Aorta (tissue), 5 donors: ENCODE measurements at regions not wholly inside any gene's neighbourhood (a gene's known extent, or its start where the extent isn't known, plus 50 kb on each side); places are given as distances from the start of the nearest gene placed in this dataset.

Source experiments
- ATAC-seq: fragments of 200-7000 bp; cut with Tn5 transposase; one replicate; pipeline ENCODE4 v1.9.1; 2022; ENCODE audit warnings: moderate library complexity; ENCODE audit not compliant: low FRiP score
- DNase-seq, 2 donors: peaks; one replicate each; pipeline ENCODE4 v3.0.0-alpha.2; 2020
- H3K27ac ChIP-seq, 2 donors: one replicate each; pipeline ENCODE4 v1.5.1; 2013; ENCODE audit warnings: low read length in 2 of 2, mild to moderate bottlenecking in 2 of 2, moderate library complexity in 2 of 2, control low read depth in 1 of 2, inconsistent platforms in 1 of 2, low read depth in 1 of 2
- H3K27me3 ChIP-seq, 2 donors: one replicate each; pipeline ENCODE4 v1.6.1; 2013; ENCODE audit warnings: control low read depth in 1 of 2, low read length in 1 of 2, mild to moderate bottlenecking in 1 of 2, moderate library complexity in 1 of 2; ENCODE audit not compliant: insufficient read depth in 2 of 2, control insufficient read depth in 1 of 2
- H3K36me3 ChIP-seq, 2 donors: one replicate each; pipeline ENCODE4 v1.6.1; 2013; ENCODE audit warnings: control low read depth in 1 of 2, low read length in 1 of 2, mild to moderate bottlenecking in 1 of 2; ENCODE audit not compliant: insufficient read depth in 2 of 2, control insufficient read depth in 1 of 2
- H3K4me1 ChIP-seq, 2 donors: one replicate each; pipeline ENCODE4 v1.6.1; 2013; ENCODE audit warnings: low read length in 2 of 2, control low read depth in 1 of 2, mild to moderate bottlenecking in 1 of 2, moderate library complexity in 1 of 2; ENCODE audit not compliant: insufficient read depth in 2 of 2, control insufficient read depth in 1 of 2
- H3K4me3 ChIP-seq, 2 donors: one replicate each; pipeline ENCODE4 v1.5.1; 2013; ENCODE audit warnings: low read length in 2 of 2, control low read depth in 1 of 2, mild to moderate bottlenecking in 1 of 2
- H3K9me3 ChIP-seq: one replicate; pipeline ENCODE4 v1.6.1; 2013; ENCODE audit warnings: mild to moderate bottlenecking, low read length; ENCODE audit not compliant: control insufficient read depth
- WGBS, 2 donors: extraction: QIAGEN DNeasy Blood & Tissue Kit; methylation state at CpG; one replicate each; pipeline ENCODE4 v1.1.7; 2013; 5-methylcytosine and 5-hydroxymethylcytosine counted together
- intact Hi-C, 2 donors: fragments of 100-400 bp; cut with DNase I; formaldehyde crosslinking; loops; one replicate each; pipeline versions ENCODE4 v1.14.2 to v1.15.0; 2022
- donor health status: healthy with polysubstance abuse.
- donor health status: Bipolar disorder and iron deficiency.
- donor health status: DM: no; HTN: no; CAD: no.
- donor health status: DM: no; HTN: no; CAD: no.
- donor health status: DM: yes; HTN: yes; CAD: no.

DNA sequence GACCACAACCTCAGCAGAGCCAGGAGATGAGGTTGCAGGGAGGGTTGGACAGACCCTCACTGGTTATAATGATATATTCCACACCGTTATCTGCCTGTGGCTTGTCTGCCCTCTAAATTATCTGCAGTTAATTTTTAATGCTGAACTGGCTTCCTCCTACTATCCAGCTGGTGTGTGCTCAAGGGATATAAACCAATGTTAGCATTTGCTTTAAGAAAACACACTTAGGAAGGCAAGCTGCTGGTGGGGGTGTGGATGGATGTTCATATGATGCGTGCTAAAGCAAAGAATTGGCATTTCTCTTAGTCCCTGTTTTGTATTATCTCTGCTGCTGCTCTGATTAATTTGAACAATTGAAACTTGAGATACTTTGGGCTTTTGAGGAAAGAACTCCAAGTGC, 132.2 kb upstream of the NPVF start:
- intact Hi-C loops: no loop called here
- DNase-seq (no peak), ATAC-seq (no peak)
- no peak overlapping the region for H3K27ac ChIP-seq
- H3K27me3 ChIP-seq: no peaks in the 10 kb centered on the region
- WGBS, 2 donors: 91 to 92% methylated on average over 2 of the region's 2 CpGs
- no peak overlapping the region for H3K4me3 ChIP-seq
- H3K4me1 ChIP-seq: no peaks in the 10 kb centered on the region
- no peaks in the 10 kb centered on the region for H3K36me3 ChIP-seq
- H3K9me3 ChIP-seq: peaks cover 1% of the 10 kb centered on the region

DNA sequence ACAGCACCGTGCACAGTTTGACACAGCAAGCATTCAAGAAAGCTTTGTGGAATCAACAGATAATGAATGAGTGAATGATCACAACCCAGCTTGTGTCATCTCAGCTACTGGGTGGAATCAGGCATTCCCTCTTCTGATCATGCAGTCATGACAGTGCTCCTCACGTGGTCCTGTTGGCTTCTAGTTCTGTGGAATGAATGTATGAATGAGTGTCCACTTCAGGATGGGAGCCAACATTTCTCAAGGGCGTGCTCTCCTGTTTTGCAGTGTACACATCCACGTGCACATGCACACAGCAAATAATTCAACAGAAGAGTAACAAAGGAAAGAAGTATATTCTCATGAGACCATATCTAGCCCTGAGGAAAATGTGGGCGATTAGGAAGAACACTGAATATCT, 133.1 kb upstream of the NPVF start:
- WGBS, 2 donors: 92 to 97% methylated on average over 5 of the region's 5 CpGs
- H3K36me3 ChIP-seq: no peaks in the 10 kb centered on the region
- DNase-seq (no peak), ATAC-seq (no peak)
- H3K27ac ChIP-seq: no peak overlapping the region
- intact Hi-C loops: no loop called here
- no peaks in the 10 kb centered on the region for H3K27me3 ChIP-seq
- H3K9me3 ChIP-seq: peaks cover 1% of the 10 kb centered on the region
- H3K4me3 ChIP-seq: no peak overlapping the region
- H3K4me1 ChIP-seq: no peaks in the 10 kb centered on the region

DNA sequence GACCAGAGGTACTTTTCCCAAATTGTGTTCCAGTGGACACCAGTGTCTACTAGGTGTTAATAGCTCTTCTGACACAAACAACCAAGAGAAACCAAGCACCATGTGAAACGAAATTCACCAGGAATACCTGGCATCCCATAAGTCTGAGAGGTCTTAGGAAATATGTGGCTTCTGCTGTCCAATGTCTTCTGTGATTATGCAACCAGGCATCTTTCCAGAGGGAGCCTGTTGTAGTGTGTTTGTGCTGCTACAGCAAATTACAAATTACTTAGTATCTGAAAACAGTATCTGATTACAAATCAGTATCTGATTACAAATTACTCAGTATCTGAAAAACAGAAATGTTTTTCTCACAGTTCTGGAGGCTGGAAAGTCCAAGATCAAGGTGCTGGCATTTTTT, 133.6 kb upstream of the NPVF start:
- WGBS, 2 donors: 62 to 76% methylated on average over 1 of the region's 1 CpG
- ATAC-seq (no peak), DNase-seq (no peak)
- H3K4me1 ChIP-seq: no peaks in the 10 kb centered on the region
- H3K36me3 ChIP-seq: no peaks in the 10 kb centered on the region
- intact Hi-C loops: no loop called here
- H3K4me3 ChIP-seq: no peak overlapping the region
- no peak overlapping the region for H3K27ac ChIP-seq
- H3K27me3 ChIP-seq: no peaks in the 10 kb centered on the region
- peaks cover 1% of the 10 kb centered on the region for H3K9me3 ChIP-seq

DNA sequence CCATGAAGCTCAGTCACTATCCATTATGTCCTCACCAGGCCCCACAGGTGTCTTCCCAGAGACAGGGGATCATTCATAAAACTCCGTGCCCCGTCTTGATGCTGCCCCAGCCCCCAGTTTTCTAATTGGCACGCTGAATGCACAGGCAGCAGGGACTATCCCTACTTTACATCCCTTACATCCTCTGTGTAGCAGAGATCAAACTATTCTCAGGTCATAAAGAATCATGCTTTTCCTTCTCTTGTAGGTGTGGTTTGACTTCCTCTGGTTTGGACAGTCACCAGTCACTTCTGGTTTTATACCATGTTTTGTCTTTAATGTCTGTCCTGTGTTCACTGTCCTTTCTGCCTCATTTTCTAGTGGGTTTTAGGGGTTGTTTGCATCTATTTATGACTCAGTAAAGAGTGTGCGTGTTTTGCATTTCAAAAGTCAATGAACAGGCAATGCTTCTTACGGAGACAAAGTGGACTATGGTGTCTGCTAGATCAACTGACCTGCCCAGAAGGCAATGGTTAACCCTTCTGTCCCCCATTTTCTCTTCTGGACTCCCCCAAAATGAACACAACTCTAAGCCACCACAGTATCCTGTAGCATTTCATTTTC, 140.4 kb upstream of the NPVF start:
- WGBS, 2 donors: 86 to 97% methylated on average over 5 of the region's 5 CpGs
- H3K4me1 ChIP-seq: peaks cover 0 to 5% of the 10 kb centered on the region in 2 donors
- H3K9me3 ChIP-seq: peaks cover 6% of the 10 kb centered on the region
- no peak for DNase-seq
- no peak overlapping the region for H3K27ac ChIP-seq
- no peaks in the 10 kb centered on the region for H3K27me3 ChIP-seq
- no peak for ATAC-seq
- intact Hi-C loops: no loop called here
- no peaks in the 10 kb centered on the region for H3K36me3 ChIP-seq
- no peak overlapping the region for H3K4me3 ChIP-seq

DNA sequence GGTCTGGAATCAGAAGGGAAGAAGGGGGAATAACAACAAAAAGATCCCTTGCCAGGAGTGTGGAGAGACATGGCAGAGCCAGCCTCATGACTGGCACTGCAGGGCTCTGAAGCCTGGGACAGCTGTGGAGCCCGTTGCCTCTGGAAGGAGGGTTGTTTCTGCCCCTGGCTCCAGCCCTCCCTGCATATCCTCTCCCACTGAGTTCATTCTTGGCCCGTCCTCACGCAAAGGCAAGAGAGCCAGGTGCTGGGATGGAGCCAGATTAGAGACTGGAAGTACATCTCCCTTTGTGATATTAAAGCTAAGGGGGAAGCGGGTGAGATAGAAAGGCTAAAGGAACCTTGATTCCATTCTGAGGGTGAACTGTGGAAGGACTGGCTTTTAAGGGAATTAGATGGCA, 141.5 kb upstream of the NPVF start:
- H3K36me3 ChIP-seq: no peaks in the 10 kb centered on the region
- H3K4me1 ChIP-seq: peaks cover 0 to 5% of the 10 kb centered on the region in 2 donors
- peak; percentile 54 to 74 for DNase-seq
- WGBS, 2 donors: 3 to 11% methylated on average over 4 of the region's 4 CpGs
- no peaks in the 10 kb centered on the region for H3K27me3 ChIP-seq
- peak; percentile 76 for ATAC-seq
- intact Hi-C loops: no loop called here
- no peak overlapping the region for H3K4me3 ChIP-seq
- H3K9me3 ChIP-seq: peaks cover 6% of the 10 kb centered on the region
- H3K27ac ChIP-seq: no peak overlapping the region

DNA sequence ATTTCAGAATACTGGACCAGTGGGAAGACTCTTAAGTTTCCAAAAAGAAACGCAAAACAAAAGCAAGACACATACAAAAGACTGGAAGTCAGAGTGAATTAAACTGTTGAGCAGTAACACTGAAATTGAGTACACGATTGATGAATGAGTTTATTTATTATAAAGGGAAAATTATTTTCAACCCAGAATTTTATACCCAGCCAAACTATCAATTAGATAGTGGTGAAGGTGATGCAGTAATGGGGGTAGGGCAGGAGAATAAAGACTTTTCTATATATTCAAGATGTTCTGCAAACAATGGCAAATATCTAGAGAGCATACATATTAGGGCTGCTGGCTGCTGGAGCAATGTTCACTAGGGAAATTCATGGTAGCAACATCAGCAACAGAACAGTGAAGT, 143.7 kb upstream of the NPVF start:
- Histone ChIP-seq H3K27me3 (no peaks in the 10 kb centered on the region), H3K4me1 (peaks cover 0 to 5% of the 10 kb centered on the region in 2 donors), H3K4me3 (no peak overlapping the region), H3K9me3 (peaks cover 6% of the 10 kb centered on the region), H3K27ac (no peak overlapping the region), H3K36me3 (no peaks in the 10 kb centered on the region)
- 98 to 99% methylated on average over 2 of the region's 2 CpGs for WGBS, 2 donors
- intact Hi-C loops: no loop called here
- ATAC-seq (no peak), DNase-seq (no peak)

DNA sequence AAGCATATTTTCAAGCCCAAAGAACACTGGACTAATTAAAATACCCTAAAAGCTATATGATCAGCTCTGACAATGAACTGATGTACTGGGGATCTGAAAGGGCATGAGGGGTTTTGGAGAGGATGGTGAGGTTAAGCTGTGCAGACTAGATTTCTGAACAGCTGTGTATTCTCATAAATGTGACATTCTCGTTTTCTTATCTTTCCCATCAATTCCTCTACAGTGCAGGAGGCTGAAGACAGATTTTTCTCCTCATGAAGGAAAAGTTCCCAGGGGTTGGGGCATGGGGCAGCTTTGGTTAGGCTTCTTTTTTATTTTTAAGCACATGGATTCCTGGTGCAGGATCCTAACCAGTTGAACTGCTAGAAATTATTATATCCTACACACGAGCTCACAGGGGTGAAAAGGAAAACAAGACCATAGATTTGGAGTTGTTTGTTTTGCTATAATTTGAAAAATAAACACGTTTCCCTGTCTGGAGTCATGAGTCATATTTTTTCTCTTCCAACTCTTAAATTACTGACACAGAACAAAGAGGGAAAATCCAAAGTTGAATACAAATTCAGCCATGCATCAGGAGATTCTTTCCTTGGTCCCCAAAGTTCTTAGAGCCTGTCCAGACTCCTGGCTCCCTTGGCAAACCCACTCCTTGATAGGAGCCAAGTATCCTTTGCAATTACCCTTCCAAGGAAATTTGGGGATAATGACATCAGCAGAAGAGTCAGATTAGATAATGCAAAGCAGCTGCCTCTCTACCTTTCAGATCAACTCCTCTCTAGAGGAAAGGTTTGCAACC, 147.7 kb upstream of the NPVF start:
- no peak overlapping the region for H3K27ac ChIP-seq
- 3 to 4% methylated on average over 3 of the region's 3 CpGs for WGBS, 2 donors
- no peak overlapping the region for H3K4me3 ChIP-seq
- no peaks in the 10 kb centered on the region for H3K27me3 ChIP-seq
- intact Hi-C loops: no loop called here
- H3K36me3 ChIP-seq: no peaks in the 10 kb centered on the region
- ATAC-seq (no peak), DNase-seq (no peak)
- no peaks in the 10 kb centered on the region for H3K4me1 ChIP-seq
- peaks cover 6% of the 10 kb centered on the region for H3K9me3 ChIP-seq

DNA sequence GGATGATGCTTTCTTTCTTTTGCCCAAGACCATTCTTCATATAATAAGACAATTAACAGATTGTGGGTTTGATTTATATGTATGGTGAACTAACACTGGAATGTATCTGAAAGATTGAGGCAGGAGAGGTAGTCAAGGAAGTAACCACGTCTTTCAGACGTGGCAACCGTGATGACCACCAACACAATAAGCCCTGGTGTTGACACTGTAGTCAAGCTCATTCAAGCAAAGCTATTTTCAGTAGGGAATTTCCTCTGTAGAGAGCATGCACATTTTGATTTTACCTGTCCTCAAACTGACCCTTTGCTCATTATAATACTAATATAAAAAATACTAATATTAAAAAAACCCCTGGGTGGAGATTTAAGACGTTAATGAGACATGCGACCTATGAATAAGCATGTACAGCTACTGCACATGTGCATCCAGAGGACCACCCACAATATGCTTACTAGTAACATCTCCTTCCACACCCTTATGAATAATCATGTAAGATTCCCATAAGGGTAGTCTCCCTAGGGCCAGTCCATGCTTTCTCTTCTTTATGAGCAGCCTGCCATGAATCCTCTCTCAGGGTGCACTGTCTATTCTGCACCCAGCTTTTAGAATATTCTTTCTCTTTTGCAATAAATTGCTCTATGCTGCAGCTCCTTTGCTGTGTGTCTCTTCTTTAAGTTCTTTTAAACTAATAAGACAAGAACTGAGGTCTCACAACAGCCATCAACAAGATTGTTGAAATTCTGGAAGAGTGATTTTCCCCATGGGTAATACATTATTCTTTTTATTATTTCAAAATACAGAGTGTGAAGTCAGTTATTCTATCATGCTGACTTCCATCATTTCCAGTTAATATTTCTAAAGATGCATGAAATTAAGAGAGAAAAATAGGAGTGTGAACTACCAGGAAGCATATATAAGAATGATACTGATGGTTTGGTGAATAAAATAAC, 151.3 kb upstream of the NPVF start:
- H3K4me3 ChIP-seq: no peak overlapping the region
- intact Hi-C loops: no loop called here

More for the DNA sequence above, 151.3 kb upstream of the NPVF start:
- H3K36me3 ChIP-seq: no peaks in the 10 kb centered on the region
- no peak overlapping the region for H3K27ac ChIP-seq
- H3K4me1 ChIP-seq: no peaks in the 10 kb centered on the region
- H3K9me3 ChIP-seq: no peaks in the 10 kb centered on the region
- no peaks in the 10 kb centered on the region for H3K27me3 ChIP-seq
- WGBS, 2 donors: 81 to 90% methylated on average over 5 of the region's 5 CpGs
- ATAC-seq (no peak), DNase-seq (no peak)
